ENCODE measurements at regions not wholly inside any gene's neighbourhood (a gene's known extent, or its start where the extent isn't known, plus 50 kb on each side); places are given as distances from the start of the nearest gene placed in this dataset.

GRCh38 chr18:43389163-43389562 is 111.9 kb upstream of the SYT4 start:
- TF ChIP-seq POLR2A (IDR thresholded peaks at IDR 0.05) (no peak), EP300 (IDR thresholded peaks at IDR 0.05) (no peak), CTCF (IDR thresholded peaks at IDR 0.05) (no peak), POLR2AphosphoS5 (IDR thresholded peaks at IDR 0.05) (no peak)

All from suprapubic skin (tissue), 4 donors.